Astrocyte of the cerebellum (primary cell): ENCODE measurements at regions not wholly inside any gene's neighbourhood (a gene's known extent, or its start where the extent isn't known, plus 50 kb on each side); places are given as distances from the start of the nearest gene placed in this dataset.

Experiments used
- DNase-seq: peaks from one replicate; pipeline ENCODE4 v3.0.0-alpha.2; 2011; ENCODE audit warnings: low read depth
- H3K4me3 ChIP-seq: 2 replicates; pipeline ENCODE4 v1.5.1; 2011; ENCODE audit warnings: mild to moderate bottlenecking, low read depth, low read length, moderate library complexity
- CTCF ChIP-seq: IDR thresholded peaks from 2 replicates; pipeline ENCODE4 v1.5.1; 2012; ENCODE audit warnings: low read length, low read depth, moderate library complexity, mild to moderate bottlenecking; ENCODE audit errors: missing control alignments
- in situ Hi-C: cut with HindIII; loops from 2 replicates; pipeline ENCODE4 v1.10.0; 2017; ENCODE audit warnings: low sequenced_read_pairs

- H3K4me3 ChIP-seq = no peak overlapping the region
- DNase-seq = no peak
- in situ Hi-C loops = no loop called here
- no peak for TF ChIP-seq CTCF
Observed at GRCh38 chr7:12945901-12946300, 258.5 kb downstream of the ARL4A start.

- no peak for TF ChIP-seq CTCF
- no peak for DNase-seq
- no peak overlapping the region for H3K4me3 ChIP-seq
Observed at GRCh38 chr7:12947465-12947864, 260.0 kb downstream of the ARL4A start.

GRCh38 chr7:12949060-12949931 is 261.9 kb downstream of the ARL4A start:
- in situ Hi-C loops = no loop called here
- no peak for DNase-seq
- H3K4me3 ChIP-seq = no peak overlapping the region
- TF ChIP-seq CTCF = no peak

More at GRCh38 chr7:12947465-12947864, 260.0 kb downstream of the ARL4A start:
- in situ Hi-C loops = no loop called here

- no peak overlapping the region for H3K4me3 ChIP-seq
- in situ Hi-C loops = no loop called here
- no peak for TF ChIP-seq CTCF
- peak; percentile 29 for DNase-seq
Observed at GRCh38 chr7:12951397-12951801, 264.0 kb downstream of the ARL4A start.

GRCh38 chr7:12954380-12955033 is 267.1 kb downstream of the ARL4A start:
- no peak overlapping the region for H3K4me3 ChIP-seq
- in situ Hi-C loops = no loop called here
- TF ChIP-seq CTCF = no peak
- no peak for DNase-seq

GRCh38 chr7:12957487-12957886 is 270.1 kb downstream of the ARL4A start:
- TF ChIP-seq CTCF = no peak

More at GRCh38 chr7:12957487-12957886, 270.1 kb downstream of the ARL4A start:
- no peak overlapping the region for H3K4me3 ChIP-seq
- in situ Hi-C loops = no loop called here
- no peak for DNase-seq
